Activated CD8-positive, alpha-beta memory T cell treated with anti-CD3 and anti-CD28 coated beads for 36 hours (primary cell): ENCODE measurements at regions not wholly inside any gene's neighbourhood (a gene's known extent, or its start where the extent isn't known, plus 50 kb on each side); places are given as distances from the start of the nearest gene placed in this dataset.
"Not testable (repeated sequence)": the region's sequence is repeated elsewhere in the genome, so short reads cannot be mapped to it uniquely, and the experiment has no call there.

ENCODE experiments used
- CTCF ChIA-PET: fragments of 350-600 bp; sonication (Branson Sonifier 250); formaldehyde crosslinking; loops from one replicate; lab custom pipeline; 2021; ENCODE audit warnings: antibody characterized with exemption; lab: Charles Lee
- POLR2A ChIA-PET: fragments of 350-600 bp; sonication (Branson Sonifier 250); formaldehyde crosslinking; loops from one replicate; lab custom pipeline; 2021; ENCODE audit warnings: antibody characterized with exemption; lab: Charles Lee

DNA sequence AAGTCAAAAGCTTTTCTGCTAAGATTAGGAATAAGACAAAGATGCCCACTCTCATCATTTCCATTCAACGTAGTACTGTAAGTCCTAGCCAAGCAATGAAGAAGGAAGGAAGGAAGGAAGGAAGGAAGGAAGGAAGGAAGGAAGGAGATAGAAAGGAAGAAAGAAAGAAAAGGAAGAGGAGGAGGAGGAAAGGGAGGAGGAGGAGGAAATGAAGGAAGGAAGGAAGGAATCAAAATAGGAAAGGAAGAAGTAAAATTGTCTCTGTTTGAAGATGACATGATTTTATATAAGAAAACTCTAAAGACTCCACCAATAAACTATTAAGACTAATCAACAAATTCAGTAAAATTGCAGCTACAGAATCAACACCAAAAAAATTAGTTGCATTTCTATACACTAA is 66.0 kb upstream of the DHRS4 start:
- ChIA-PET CTCF (no interaction called here), POLR2A (no interaction called here)

DNA sequence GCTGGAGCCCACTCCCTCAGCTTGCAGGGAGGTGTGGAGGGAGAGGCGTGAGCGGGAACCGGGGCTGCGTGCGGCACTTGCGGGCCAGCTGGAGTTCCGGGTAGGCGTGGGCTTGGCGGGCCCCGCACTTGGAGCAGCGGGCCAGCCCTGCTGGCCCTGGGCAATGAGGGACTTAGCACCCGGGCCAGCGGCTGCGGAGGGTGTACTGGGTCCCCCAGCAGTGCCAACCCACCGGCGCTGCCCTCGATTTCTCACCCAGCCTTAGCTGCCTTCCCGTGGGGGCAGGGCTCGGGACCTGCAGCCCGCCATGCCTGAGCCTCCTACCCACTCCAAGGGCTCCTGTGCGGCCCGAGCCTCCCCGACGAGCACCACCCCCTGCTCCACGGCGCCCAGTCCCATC is 61.9 kb upstream of the DHRS4 start:
- POLR2A ChIA-PET, CTCF ChIA-PET: not testable (repeated sequence)

DNA sequence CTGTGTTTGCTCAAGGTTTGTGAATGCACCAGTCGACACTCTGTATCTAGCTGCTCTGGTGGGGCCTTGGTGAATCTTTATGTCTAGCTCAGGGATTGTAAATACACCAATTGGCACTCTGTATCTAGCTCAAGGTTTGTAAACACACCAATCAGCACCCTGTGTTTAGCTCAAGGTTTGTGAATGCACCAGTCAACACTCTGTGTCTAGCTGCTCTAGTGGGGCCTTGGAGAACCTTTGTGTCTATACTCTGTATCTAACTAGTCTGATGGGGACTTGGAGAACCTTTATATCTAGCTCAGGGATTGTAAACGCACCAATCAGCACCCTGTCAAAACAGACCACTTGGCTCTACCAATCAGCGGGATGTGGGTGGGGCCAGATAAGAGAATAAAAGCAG is 61.3 kb upstream of the DHRS4 start:
- POLR2A ChIA-PET, CTCF ChIA-PET: not testable (repeated sequence)

DNA sequence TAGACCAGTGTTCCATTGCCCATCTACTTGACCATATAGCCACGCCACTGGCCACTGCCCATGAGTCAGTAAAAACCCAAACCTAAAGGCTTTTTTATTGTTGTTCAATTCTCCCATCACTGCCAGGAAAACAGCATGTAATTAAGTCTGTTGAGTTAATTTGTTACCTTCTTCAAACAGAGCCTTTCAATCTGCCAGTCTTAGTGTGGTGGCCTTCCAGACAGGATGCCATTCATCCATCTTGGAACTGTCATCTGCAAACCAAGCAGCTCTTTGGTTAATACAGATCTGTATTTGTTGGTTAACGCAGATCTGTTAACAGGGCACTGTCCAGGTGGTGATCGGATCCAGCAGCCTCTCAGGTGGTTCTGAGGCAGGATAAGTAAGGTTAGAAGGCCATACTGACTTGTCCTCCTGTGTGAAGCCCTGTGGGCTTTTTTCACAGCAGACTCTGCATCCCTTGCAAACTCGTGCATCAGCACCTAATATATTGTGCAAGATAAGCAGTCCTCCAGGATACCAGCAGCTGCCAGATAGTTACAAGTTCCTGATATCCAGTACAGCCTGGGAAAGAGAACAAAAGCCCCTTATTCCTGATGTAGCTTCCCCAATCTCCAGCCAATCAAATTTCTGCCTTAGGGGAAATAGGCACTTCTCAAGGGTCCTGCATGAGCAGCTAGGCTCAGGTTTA is 59.1 kb upstream of the DHRS4 start:
- POLR2A ChIA-PET = no interaction called here
- CTCF ChIA-PET = no interaction called here

DNA sequence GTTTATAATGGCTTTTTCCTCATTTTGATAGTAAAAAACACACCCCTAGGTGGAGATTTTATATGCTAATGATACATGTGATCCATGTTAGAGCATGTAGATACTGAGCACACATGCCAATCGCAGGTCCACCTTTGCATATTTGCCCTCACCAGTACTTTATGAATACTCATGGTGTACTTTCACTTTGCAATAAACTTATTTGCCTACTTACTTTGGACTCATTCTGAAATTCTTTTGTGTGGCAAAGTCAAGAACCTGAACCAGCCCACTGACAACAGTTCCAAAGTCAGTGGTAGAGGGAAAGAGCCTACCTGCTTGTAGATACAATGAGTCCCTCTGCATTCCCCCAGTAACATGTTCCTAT is 58.5 kb upstream of the DHRS4 start:
- POLR2A ChIA-PET = no interaction called here
- CTCF ChIA-PET = interaction anchor here (0.6 kb wide), 1 partner anchor 348 kb away, joined by 3 read pairs; no protein-coding TSS in a partner anchor

DNA sequence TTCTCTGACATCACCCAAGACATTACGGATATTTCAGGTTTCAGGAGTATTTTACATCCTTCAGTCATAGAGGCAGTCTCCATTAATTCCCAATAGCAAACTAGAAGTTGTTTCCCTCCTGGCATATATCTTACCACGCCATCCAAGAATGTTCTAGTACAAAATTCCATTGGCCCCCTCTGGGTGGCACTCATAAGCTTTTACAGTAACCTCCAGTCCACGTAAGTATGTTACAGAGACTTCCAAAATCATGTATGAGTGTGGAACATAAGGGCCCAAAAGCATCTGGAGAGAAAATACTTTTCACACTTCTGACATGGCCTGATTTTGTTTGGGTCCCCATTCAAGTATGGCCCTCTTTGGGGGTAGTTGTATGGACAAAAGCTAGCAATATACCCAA is 58.1 kb upstream of the DHRS4 start:
- CTCF ChIA-PET = interaction anchor here (0.6 kb wide), 1 partner anchor 347 kb away, joined by 3 read pairs; no protein-coding TSS in a partner anchor
- POLR2A ChIA-PET = interaction anchor here (0.6 kb wide), 1 partner anchor 341 kb away, joined by 5 read pairs; no protein-coding TSS in a partner anchor

DNA sequence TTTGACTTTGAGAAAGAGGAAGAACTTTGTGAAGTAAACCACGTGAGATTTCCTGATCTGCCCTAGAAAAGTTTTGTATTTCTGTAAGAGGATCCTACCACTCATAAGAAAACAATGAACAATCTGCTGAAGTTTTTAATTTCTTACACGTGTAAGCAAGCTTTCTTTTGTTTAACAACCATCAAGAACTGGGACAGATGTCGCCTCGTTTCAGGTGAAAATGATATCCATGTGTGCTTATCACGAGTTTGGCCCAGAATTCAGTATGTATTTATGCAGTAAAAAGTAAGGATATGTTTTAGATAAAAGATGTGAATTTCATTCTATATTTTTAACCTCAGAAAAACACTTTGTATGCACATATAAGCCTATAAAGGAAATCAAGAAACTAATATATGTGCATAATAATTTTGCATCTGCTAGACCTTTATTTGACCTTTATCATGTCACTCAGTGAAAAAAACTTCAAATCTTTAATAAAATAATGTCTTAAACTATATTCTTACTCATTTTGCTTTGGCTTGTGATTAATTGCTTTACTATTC is 56.9 kb upstream of the DHRS4 start:
- CTCF ChIA-PET = no interaction called here
- POLR2A ChIA-PET = no interaction called here

DNA sequence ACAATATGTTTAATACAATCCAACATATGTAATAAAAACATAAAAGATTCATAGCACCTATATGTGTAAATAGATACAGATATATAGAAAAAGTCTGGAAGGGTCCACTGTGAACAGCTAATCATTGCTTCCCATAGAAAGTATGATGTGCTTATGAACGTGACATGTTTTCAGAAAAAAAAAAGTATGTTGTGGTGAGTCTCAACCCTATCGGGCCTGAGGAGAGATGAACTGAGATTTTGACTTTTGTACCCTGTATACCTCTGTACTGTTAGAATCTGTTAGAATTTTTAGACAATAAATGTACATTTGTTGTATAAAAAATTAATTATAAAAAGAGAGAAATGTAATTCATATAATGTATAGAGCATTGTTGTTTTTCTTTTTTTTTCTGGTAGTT is 56.3 kb upstream of the DHRS4 start:
- CTCF ChIA-PET, POLR2A ChIA-PET: not testable (repeated sequence)

DNA sequence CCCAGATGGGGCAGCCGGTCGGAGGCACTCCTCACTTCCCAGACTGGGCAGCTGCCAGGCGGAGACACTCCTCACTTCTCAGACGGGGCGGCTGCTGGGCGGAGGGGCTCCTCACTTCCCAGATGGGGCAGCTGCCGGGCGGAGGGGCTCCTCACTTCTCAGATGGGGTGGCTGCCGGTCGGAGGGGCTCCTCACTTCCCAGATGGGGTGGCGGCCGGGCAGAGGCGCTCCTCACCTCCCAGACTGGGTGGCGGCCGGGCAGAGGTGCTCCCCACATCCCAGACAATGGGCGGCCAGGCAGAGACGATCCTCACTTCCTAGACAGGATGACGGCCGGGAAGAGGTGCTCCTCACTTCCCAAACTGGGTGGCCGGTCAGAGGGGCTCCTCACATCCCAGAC is 55.2 kb upstream of the DHRS4 start:
- POLR2A ChIA-PET, CTCF ChIA-PET: not testable (repeated sequence)

DNA sequence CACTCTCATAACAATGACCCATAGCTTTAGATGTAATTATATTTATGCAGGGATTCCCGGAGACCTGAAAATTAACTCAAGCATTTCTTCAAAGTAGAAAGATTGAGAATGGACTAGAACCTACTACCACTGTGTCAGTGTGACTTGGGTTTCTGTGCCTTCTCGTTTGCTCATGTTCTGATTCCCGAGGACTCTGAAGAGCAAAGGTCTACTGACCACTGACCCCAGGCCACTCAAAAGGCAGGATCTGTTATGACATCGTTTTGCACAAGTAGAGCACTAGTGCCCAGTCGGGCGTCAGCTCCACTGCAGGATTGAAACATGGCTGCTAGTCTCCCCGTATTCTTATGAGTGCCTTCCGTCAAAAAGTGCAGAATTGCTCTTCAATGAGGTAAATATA is 53.8 kb upstream of the DHRS4 start:
- ChIA-PET CTCF (no interaction called here), POLR2A (no interaction called here)

DNA sequence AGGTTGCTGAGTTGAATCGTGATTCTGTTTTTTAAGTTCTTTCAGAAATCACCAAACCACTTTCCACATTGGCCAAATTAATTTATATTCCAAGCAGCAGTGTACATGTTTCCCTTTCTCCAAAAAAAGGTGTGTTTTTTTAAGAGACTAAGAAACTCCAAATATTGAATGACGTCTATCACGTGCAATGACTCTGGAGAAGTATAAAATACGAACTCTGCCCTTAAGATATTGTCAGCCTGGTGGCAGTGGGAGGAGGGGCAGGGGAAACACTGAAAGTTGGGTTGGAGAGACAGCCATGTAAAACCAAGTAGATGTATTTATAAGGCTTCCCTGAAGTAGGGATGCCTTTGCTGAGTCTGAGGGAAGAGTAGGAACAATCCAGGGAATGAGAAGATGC is 50.1 kb upstream of the DHRS4 start:
- POLR2A ChIA-PET = no interaction called here
- CTCF ChIA-PET = interaction anchor here (0.7 kb wide), 1 partner anchor 493 kb away, joined by 4 read pairs; no protein-coding TSS in a partner anchor
